Superior temporal gyrus (tissue), 1 donor: ENCODE measurements at regions not wholly inside any gene's neighbourhood (a gene's known extent, or its start where the extent isn't known, plus 50 kb on each side); places are given as distances from the start of the nearest gene placed in this dataset.
"Not testable (repeated sequence)": the region's sequence is repeated elsewhere in the genome, so short reads cannot be mapped to it uniquely, and the experiment has no call there.

Experiments
- DNase-seq: peaks from one replicate; pipeline ENCODE4 v3.0.0-alpha.2; 2016; ENCODE audit errors: extremely low spot score

DNA sequence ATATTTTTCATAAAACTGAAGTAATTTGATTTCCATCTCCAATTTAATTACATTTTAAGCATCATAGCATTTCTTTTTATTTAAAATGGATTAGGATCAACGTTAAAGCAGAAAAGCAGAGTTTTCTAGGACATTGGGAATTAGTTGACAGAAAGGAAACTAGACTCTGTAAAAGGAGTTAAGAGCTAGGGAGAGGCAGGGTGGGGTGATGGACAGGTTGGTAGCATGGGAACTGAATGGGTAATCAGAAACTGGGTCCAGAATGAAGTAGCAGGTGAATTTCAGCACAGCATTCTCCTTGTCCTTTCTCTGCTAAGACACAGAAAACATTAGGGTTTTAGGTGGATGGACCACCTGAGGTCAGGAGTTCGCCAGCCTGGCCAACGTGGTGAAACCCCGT lies 97.6 kb downstream of the ANAPC4 start:
- DNase-seq = no peak

DNA sequence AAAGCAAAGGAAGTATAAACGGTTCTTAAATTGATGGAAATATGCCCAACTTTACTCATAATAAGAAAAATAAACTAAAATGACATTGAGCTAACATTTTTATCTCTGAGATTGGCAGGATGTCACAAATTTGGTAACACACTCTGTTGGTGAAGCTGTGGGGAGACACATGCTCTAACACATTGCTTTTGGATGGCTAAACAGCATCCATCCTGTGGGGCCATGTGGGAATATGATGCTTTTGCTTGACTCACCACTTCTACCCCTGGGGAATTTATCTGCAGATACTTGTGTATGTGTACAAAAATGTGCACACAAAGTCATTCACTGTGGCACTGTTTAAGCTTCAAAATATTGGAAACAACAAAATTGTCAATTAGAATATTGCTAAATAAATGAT lies 100.2 kb downstream of the ANAPC4 start:
- DNase-seq = no peak

DNA sequence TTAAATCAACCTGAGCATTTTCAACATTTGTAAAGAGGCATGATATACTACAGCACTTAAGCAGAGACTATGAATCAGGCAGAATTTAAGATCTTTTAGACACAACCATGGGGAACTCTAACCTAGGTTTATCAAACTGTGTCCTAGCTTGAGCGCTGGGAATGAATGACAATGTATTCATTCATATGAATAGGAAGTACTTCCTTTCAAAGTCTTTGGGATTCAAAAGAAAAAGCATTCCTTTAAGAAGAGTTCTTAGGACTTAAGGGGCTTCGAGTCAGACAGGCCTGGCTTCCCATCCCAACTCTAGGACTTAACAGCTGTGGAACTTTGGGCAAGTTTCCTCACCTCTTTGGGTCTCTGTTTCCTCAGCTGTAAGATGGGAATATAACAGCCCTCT lies 104.6 kb downstream of the ANAPC4 start:
- DNase-seq = no peak

DNA sequence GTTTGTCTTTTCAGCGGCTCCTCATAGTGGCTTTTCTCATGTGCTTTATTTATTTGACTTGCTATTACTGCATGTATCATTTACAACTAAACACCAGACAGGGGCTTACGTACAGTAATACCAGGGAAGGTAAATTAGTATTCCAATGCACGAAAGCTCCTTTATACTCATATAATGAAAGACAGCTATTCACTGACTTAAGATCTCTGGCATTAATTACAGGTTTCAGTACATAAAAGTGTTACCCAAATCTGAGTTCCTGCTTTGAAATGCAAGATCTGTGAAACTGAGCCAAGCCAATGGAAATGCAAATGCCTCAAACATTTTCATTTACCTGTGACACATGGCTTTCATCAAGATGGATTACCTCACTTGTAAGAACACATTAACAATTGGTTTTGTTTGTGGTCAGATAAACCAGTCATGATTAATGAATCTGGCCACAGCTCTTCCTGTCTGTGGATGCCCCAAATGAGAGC lies 107.2 kb downstream of the ANAPC4 start:
- DNase-seq = no peak

DNA sequence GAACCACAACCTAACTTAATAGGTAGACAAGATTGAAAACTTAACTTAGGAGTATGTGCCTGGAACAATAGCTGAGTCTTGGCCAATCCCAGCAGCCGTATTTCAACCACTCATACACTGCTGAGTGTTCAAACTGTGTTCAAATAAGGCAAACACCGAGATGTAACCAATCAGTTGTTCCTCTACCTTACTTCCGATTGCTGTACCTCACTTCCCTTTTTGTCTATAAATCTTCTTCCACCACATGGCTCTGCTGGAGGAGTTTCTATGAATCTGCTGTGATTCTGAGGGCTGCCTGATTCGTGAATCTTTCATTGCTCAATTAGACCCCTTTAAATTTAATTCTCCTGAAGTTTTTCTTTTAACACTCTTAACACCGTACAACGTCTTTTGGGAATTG lies 108.0 kb downstream of the ANAPC4 start:
- no peak for DNase-seq

DNA sequence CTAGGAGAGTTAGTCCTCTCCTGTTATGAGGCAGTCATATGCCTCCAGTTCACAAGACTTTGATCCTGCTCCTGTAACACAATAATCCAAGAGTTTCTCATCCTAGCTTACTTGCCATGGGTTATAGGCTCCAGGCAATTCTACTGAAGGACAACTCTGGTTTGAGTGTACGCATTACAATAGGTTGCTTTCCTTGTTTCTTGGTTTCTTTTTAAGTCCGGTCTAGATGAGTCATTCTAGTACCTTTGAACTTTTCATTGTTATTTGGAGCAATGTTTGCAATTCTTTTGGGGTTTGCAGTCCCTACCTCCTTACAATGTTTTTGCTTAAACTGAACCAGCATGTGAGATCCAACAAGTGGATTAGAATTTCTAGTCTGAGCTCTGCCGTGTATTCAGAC lies 109.1 kb downstream of the ANAPC4 start:
- no peak for DNase-seq

DNA sequence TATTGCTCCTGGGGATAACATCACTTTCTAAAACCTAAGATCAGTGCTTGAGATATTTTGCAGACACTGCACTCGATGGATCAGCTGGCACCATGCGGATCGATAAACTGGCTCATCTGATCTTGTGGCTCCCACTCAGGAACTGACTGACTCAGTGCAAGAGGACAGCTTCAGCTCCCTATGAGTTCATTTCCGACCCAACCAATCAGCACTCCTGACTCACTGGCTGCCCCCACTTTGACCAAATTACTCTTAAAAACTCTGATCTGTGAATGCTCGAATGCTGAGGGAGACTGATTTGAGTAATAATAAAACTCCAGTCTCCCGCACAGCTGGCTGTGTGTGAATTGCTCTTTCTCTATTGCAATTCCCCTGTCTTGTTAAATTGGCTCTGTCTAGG lies 110.1 kb downstream of the ANAPC4 start:
- no peak for DNase-seq

DNA sequence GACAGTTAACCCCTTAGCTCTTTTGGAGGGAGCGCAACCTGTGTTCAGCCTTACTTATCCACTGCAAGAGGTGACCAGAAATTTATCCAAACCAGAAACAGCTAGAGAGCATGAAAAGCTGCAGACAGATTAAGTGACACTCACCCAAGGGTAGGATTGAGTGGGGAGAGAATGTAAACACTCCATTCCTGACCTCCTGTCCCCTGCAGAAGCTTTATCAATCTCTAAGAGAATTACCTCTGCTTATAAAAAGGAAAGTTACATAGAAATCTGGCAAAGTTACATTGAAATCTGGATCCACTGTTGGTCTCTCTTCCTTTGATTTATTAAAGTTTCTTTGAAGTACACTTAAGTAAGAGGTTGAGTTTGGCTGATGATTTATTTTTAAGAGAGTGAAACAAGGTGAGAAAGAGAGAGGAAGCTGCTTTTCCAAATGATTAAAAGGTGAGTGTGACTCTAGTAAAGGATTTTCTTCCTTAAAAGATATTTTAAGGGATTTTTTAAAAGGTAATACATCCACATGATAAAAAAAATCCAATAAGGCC lies 112.3 kb downstream of the ANAPC4 start:
- no peak for DNase-seq

DNA sequence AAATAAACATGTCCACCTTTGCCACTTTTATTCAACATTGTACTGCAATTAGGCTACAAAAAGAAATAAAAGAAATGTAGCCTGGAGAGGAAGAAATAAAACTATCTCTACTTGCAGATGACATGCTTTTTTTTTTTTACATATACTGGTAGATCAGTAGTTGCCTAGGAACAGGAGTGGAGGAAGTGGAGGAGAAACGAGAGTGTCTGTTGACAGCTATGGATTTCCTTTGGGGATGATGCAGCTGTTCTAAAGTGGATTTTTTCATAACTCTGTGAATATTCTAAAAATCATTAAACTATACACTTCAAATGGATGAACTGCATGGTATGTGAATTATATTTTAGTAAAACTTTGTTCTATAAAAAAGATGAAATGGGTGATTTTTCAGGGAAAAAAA lies 116.4 kb downstream of the ANAPC4 start:
- DNase-seq = no peak

DNA sequence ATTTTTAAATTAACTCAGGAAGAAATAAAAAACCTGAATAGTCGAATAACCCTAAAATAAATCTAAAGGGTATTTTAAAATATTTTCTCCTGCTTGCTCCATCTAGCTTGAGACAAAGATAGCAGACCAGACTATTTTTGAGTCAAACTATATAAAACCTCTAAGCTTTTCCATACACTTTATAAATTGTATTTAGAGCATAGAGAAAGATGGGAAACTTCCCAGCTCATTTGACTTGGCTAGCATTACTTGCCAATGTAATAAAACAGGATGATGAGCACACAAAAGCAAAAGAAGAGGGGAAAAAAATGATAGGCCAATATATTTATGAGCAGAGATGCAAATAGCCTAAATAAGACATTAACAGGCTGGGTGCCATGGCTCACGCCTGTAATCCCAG lies 117.1 kb downstream of the ANAPC4 start:
- no peak for DNase-seq

DNA sequence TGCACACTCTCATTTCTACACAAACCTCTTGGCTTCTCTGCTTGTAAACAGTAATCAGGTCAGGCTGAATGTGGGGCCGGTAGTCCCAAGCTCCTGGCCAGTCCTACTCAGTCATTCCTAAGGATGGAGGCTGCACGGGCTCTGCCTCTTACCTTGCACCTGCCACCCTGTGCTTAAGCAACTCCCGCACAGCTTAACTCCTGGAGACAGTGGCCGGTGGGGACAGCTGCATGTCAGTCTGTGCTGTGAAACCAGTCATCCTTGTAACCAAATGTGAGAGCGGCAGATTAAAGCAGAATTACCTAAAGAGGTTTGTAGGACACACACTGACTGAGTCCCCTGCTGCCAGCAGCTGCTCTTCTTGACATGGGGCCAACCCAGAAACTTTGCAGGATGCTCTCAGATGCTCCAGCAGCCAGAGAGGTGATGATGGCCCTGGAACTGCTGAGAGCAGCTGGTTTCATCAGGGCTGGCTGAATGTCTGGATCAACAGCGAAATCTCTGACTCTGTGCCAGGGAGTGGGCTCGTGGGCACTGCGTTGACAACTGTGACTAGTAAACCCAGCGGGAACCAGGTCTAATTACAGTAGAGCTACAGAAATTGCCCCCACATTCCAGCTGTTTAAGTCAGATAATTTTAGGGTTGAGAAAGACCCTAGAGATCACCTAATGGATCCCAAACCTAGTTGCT lies 123.7 kb downstream of the ANAPC4 start:
- no peak for DNase-seq

DNA sequence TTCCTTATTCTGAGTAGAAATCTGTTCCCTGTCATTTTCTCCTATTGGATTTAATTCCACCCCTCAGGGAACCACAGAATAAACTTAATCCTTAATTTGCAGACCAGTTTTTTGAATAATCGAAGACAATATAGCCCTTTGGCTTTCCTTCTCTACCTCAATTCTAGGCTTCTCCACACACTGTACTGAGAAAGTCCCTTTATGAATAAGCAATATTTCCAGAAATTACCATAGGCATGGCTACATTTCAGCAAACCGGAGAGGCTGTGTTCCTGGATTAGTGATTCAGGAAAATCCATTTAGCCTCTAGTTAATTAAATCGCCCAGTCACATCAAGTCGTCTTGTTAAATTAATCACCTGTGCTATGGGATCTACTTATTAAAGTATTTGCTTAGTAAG lies 125.1 kb downstream of the ANAPC4 start:
- no peak for DNase-seq

DNA sequence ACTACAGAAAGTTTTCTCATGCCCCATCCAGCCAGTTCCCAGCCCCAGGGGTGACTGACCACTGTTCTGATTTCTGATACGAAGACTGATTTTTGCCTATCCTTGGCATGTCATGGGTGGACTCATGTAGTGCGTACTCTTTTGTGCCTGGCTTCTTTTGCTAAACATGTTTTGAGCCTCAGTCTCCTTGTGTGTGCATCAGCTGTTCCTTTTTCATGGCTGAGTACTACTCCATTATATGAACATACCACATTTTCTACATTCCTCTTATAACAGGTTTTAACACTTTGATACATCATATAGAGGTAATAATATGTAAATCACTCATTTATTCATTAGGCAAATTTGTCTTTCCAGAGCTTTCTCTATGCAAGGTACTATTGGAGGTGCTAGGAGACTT lies 126.7 kb downstream of the ANAPC4 start:
- DNase-seq = no peak

DNA sequence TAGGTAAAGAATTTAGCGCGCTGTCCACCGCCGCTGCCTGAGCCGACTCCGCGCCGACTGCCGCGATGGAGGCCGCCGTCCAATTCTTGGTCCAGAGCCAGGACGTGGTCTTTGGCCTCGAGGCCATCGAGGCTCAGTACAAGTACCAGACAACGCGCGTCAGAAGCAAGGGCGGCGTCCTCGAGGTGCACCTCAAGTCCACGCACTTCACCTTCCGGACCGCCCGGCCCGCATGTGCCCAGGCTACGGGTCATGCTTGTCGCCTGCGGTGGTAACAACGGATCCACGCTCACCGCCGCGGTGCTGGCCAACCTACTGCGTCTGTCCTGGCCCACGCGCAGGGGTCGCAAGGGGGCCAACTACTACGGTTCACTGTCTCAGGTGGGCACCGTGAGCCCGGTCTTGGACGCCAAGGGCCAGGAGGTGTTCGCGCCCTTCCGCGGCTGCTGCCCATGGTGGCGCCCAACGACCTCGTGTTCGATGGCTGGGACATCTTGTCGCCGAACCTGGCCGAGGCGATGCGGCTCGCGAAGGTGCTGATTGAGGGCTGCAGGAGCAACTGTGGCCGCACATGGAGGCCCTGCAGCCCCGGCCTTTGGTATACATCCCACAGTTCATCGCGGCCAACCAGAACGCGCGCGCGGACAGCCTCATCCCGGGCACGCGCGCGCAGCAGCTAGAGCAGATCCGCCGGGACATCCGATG lies 128.0 kb downstream of the ANAPC4 start:
- no peak for DNase-seq

DNA sequence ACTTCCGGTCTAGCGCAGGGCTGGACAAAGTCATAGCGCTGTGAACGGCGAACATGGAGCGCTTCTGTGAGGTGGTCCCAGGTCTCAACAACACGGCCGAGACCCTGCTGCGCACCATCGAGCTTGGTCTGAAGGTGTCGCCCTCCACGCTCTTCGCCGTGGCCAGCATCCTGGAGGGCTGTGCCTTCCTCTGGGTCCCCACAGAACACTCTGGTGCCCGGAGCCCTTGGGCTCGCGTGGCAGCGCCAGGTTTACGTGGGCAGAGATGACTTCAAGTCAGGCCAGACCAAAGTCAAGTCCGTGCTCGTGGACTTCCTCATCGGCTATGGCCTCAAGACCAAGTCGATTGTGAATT lies 128.6 kb downstream of the ANAPC4 start:
- no peak for DNase-seq

DNA sequence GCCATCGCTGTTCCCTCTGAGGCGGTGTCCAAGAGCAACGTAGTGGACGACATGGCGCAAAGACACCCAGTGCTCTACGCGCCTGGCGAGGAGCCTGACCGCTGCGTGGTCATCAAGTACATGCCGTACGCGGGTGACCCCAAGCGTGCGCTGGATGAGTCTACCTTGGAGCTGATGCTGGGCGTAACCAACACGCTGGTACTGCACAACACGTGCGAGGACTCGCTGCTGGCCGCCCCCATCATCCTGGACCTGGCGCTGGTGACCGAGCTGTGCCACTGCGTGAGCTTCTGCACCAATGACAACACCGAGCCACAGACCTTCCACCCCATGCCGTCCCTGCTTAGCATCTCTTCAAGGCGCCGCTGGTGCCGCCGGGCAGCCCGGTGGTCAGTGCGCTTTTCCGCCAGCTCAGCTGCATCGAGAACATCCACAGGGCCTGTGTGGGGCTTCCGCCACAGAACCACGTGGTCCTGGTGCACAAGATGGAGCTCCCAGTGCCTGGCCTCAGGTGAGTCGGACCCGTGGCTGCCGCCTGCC lies 129.0 kb downstream of the ANAPC4 start:
- DNase-seq = no peak

DNA sequence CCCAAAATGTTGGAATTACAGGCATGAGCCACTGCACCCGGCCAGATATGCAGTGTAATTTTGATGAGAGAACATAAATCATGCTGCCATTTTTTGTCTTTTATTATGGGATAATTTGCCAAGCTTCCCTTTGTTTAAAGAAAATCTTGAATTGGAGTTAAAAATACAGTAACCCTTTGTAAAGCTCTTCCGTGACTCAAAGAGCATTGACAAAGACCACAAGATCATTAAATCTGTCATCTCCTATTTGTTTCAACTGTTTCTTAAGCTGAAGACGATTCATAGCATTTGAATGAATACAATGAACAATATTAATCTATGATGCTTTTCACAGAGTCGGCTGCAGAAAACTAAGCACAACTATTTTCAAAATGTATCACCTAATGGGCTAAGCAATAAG lies 132.6 kb downstream of the ANAPC4 start:
- no peak for DNase-seq

DNA sequence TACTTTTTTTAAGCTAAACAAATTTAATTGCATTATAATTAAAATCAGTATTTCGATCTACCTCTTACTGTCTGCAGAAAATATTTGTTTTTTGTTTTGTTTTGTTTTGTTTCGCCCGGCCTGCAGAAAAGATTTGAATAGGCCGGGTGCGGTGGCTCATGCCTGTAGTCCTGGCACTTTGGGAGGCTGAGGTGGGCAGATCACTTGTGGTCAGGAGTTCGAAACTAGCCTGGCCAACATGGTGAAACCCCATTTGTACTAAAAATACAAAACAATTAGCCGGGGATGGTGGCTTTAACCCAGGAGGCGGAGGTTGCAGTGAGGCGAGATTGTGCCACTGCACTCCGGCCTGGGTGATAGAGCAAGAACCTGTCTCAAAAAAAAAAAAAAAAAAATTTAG lies 134.8 kb downstream of the ANAPC4 start:
- DNase-seq = not testable (repeated sequence)

DNA sequence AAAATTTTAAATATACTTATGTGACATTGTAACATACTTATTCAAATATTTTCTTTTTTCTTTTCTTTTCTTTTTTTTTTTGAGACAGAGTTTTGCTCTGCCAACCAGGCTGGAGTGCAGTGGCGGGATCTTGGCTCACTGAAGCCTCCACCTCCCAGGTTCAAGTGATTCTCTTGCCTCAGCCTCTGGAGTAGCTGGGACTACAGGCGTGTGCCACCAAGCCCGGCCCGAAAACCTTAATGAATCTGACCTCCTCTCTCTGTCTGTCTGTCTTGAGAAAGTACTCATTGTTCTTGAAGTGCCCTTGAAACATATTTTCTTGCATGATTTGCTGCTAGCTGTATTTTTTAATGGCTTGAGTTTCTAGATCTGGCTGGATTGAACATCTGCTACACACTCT lies 136.8 kb downstream of the ANAPC4 start:
- no peak for DNase-seq

DNA sequence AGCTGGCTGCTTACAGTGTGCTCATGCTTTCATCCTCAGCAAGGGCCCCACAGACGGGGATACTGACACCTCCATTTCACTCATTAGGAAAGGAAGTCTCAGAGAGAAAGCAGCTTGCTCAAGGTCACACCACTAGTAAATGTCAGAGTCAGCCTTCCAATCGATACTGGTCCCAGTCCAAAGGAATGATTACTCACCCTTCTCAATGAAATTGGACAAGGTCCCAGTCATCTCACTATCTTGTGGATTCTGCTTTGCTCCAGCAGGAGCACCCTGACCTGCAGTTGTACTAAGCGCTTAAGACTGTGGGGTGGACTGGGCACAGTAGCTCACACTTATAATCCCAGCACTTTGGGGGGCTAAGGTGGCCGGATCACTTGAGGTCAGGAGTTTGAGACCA lies 132.2 kb upstream of the SLC34A2 start:
- DNase-seq = no peak

DNA sequence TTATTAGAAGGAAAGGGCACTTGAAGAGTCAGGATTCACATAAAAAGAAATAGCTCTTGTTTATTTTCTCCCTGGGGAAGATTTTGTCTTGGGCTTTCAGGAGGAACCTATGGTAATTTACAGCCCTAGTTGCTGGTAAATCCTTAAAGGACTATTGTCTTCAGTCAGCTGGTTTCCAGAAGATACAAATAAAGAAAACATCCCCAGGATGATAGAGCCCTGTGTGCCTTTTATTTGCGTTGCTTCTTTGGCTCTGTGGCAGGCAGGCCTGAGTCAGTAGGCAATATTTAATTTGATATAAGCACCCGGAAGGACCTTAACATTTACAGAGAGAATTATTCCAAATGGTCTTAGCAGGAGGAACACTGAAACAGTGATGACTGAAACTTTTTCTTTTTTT lies 131.0 kb upstream of the SLC34A2 start:
- DNase-seq = no peak

DNA sequence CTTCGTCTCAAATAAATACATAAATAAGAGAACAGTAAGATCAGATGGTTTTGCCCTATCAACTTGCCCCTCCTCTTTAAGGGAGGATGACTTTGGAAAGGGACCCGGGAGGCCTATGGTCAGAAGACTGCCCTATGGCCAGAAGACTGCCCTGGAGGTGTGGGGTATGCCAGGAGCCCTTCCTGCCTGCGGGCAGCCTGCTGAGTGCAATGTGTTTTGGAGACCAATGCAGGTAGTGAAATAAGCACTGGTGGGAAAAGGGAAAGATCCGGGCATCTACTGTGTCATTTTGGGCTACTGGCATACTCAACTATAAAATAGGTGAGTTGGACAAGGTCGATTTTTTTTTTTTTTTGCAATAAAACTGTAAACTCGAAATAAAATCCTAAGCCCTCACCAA lies 129.8 kb upstream of the SLC34A2 start:
- DNase-seq = no peak

DNA sequence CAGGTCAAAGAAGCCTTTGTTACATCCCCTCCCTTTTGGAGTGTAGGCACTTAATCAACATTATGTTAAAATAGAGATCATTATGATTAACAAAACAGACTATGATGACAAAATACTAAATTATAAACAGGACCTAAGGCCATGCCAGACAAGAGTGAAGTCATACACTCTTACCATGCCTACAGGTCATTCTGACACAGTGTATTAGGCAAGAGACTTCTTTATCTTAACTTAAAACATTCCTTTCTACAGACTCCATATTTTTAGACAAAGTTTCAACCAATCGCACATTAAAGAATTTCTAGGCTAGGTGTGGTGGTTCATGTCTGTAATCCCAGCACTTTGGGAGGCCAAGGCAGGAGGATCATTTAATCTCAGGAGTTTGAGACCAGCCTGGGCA lies 128.6 kb upstream of the SLC34A2 start:
- DNase-seq = no peak
